SH-SY5Y (cell line): ENCODE measurements at regions not wholly inside any gene's neighbourhood (a gene's known extent, or its start where the extent isn't known, plus 50 kb on each side); places are given as distances from the start of the nearest gene placed in this dataset.

Experiments
- GATA2 ChIP-seq: IDR thresholded peaks from 2 replicates; pipeline ENCODE4 v1.6.1; 2011; ENCODE audit warnings: mild to moderate bottlenecking, low read depth, low read length
- GATA3 ChIP-seq: IDR thresholded peaks from 2 replicates; pipeline ENCODE4 v1.6.1; 2011; ENCODE audit warnings: low read depth, mild to moderate bottlenecking, low read length, moderate library complexity

DNA sequence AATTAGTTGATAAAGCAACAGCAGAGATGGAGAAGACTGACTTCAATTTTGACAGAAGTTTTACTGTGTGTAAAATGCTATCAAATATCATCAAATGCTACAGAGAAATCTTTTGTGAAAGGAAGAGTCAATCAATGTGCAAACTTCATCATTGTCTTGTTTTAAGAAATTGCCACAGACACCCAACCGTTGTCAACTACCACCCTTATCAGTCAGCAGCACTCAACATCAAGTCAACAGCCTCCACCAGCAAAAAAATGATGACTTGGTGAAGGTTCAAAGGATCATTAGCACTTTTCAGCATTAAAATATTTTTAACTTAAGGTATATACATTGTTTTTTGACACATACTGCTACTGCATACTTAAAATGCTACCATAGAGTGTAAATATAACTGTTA lies 888.8 kb downstream of the CDH18 start:
- no peak for TF ChIP-seq GATA2
- no peak for TF ChIP-seq GATA3

DNA sequence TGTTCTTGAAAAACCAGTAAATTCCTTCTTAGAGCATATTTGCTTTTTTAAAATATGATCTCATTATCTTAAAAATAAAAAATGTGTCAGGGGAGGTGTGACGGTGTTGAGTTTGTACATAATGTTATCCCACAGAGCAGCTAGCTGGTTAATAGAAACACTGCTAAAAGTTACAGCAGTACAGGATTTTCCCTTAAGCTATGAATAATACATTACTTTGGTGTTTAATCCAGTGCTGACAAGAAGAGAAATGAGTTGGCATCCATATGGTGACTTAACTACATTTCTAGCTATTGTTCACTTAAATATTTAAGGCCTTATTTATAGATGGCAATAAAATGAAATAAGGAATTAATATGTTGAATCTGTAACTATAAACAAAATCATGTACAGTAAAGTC lies 883.1 kb downstream of the CDH18 start:
- TF ChIP-seq GATA2: no peak
- TF ChIP-seq GATA3: no peak

- TF ChIP-seq GATA2: no peak
- no peak for TF ChIP-seq GATA3
Measured at GRCh38 chr5:19122923-19123322, 865.1 kb downstream of the CDH18 start.

GRCh38 chr5:19125956-19126713 lies 861.9 kb downstream of the CDH18 start:
- TF ChIP-seq GATA2 (no peak), GATA3 (no peak)

DNA sequence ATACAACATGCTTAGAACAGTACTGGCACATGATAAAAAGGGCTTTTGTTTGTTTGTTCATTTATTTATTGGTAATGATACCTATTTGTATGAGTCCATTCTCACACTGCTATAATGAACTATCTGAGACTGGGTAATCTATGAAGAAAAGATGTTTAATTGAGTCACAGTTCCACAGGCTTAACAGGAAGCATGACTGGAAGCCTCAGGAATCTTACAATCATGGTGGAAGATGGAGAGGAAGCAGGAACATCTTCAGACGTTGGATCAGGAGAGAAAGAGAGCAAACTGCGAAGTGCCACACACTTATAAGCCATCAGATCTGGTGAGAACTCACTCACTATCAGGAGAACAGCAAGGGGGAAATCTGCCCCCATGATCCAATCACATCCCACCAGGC lies 847.7 kb downstream of the CDH18 start:
- TF ChIP-seq GATA2 (no peak), GATA3 (no peak)

DNA sequence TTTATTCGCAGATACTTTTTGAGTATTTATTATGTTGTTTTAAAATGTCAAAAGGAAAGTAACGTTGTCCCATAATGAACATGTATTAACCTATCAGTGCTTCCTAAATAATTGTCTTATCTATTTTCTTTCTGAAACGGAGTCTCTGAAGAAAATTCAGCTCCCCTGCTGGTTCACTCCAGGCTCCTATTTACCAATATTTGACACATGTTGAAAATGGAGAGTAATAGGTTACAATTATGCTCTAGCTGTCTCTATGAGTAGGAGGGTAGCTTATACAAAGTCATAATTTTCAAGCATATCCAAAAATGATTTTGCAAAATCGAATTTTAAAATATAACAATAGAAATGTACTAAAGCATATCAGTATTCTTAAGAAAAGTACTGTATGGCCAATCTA lies 844.1 kb downstream of the CDH18 start:
- TF ChIP-seq GATA2 (no peak), GATA3 (no peak)

GRCh38 chr5:19169426-19169825 lies 818.6 kb downstream of the CDH18 start:
- TF ChIP-seq GATA3 (no peak), GATA2 (no peak)

- TF ChIP-seq GATA3: no peak
- TF ChIP-seq GATA2: no peak
Measured at GRCh38 chr5:19172926-19173470, 815.0 kb downstream of the CDH18 start.

GRCh38 chr5:19175776-19176570 lies 812.0 kb downstream of the CDH18 start:
- no peak for TF ChIP-seq GATA2
- TF ChIP-seq GATA3: no peak

DNA sequence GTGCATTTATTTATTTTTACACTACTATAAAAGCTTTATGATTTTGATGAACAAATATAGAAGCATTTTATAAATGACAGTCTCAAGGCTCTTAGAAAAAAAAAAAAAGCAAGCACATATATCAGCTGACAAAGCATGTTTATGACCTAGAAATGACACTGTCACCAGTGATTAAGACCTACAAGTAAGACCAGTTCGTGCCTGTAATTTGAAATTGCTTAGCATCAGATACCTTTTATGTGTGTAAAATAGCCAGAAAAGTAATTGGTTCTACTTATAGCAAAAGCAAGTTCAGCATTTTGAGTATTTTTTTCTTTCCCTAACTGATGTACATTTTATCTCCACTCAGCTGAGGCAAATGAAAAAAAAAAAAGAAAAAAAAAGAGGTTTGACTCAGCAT lies 808.4 kb downstream of the CDH18 start:
- TF ChIP-seq GATA2 (no peak), GATA3 (no peak)

DNA sequence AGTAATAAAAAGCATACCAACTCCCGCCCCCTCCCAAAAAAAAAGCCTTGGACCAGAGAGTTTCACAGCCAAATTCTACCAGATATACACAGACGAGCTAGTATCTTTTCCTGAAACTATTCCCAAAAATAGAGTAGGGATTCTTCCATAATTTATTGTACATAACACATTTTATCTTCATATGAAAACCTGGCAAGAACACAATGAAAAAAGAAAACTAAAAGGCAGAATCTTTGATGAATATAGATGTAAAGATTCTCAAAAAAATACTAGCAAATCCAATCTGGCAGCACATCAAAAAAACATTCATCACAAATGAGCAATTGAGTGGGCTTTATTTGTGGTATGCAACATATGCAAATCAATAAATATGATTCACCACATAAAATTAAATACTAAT lies 798.8 kb downstream of the CDH18 start:
- TF ChIP-seq GATA3 (no peak), GATA2 (no peak)

DNA sequence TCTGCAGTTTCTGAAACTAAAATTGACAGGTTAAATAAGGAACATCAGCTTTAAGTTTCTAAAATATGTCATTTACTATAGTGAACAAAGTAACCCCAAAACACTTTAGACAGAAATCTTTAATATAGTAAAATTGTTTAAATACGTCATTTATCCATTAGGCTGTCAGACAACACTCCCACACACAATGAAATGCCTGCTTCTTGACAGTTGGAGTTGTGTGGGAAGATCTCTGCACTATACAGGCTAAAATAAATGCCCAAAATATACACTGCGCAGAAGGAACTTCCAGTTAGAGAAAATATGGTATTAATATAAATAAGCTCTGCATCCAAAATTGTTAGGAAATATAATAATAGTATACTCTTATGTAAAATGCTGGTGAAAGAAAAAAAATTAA lies 794.4 kb downstream of the CDH18 start:
- TF ChIP-seq GATA3 (no peak), GATA2 (no peak)

GRCh38 chr5:19196631-19197030 lies 791.4 kb downstream of the CDH18 start:
- TF ChIP-seq GATA3: no peak
- no peak for TF ChIP-seq GATA2

DNA sequence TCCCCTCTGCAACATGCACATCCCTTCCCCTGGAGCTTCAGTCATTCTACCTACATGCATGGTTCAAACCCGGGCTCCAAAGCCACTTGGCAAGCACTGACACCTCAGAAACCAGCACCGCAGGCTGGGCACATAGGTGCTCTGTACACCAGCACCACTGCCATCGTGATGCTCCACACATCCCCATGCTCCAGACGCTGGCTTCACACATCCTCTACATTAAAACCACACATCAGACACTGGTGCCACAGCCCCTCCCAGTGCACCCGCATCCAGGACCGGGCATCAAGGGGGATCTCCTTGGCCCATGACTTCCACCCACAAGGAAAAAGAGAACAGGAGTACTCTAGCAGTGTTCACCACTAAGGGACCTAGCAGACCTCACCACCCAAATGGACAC lies 787.7 kb downstream of the CDH18 start:
- TF ChIP-seq GATA3 (no peak), GATA2 (no peak)

GRCh38 chr5:19208397-19208796 lies 779.6 kb downstream of the CDH18 start:
- TF ChIP-seq GATA2: no peak
- TF ChIP-seq GATA3: no peak
